HL-60 (cell line): ENCODE measurements at regions not wholly inside any gene's neighbourhood (a gene's known extent, or its start where the extent isn't known, plus 50 kb on each side); places are given as distances from the start of the nearest gene placed in this dataset.

Experiments used
- DNase-seq, 2 experiments: peaks; one replicate each; pipeline ENCODE4 v3.0.0-alpha.2; 2010 to 2020; ENCODE audit warnings: low read depth in 1 of 2, low spot score in 1 of 2
- H3K27ac ChIP-seq: fragments of 250-450 bp; sonication (Bioruptor Pico); replicated peaks from 2 replicates; pipeline ENCODE4 v1.5.1; 2020; ENCODE audit warnings: mild to moderate bottlenecking, moderate library complexity
- H3K27me3 ChIP-seq: fragments of 250-450 bp; sonication (Bioruptor Pico); 2 replicates; pipeline ENCODE4 v1.5.1; 2021; ENCODE audit warnings: mild to moderate bottlenecking, moderate library complexity; ENCODE audit not compliant: insufficient read depth, poor library complexity, severe bottlenecking
- H3K4me3 ChIP-seq: replicated peaks from 2 replicates; pipeline ENCODE4 v1.5.1; 2011; ENCODE audit warnings: mild to moderate bottlenecking, control low read depth, low read length; ENCODE audit not compliant: insufficient read depth
- GABPA ChIP-seq: IDR thresholded peaks from 2 replicates; pipeline ENCODE4 v1.6.1; 2012; ENCODE audit warnings: low read depth
- POLR2AphosphoS5 ChIP-seq: IDR thresholded peaks from 2 replicates; pipeline ENCODE4 v1.6.1; 2012; ENCODE audit warnings: low read depth
- SPI1 ChIP-seq: IDR thresholded peaks from 2 replicates; pipeline ENCODE4 v1.6.1; 2012; ENCODE audit warnings: low read depth, mild to moderate bottlenecking, borderline replicate concordance
- TF ChIP-seq, protein P1 (sequence below): IDR thresholded peaks from 2 replicates; pipeline ENCODE4 v1.6.1; 2012; ENCODE audit warnings: low read depth; ENCODE audit not compliant: insufficient replicate concordance
- TF ChIP-seq, protein P2 (sequence below): IDR thresholded peaks from one replicate; pipeline ENCODE4 v1.5.1; 2011; ENCODE audit warnings: low read length, control low read depth, inconsistent platforms; ENCODE audit not compliant: insufficient read depth

DNA sequence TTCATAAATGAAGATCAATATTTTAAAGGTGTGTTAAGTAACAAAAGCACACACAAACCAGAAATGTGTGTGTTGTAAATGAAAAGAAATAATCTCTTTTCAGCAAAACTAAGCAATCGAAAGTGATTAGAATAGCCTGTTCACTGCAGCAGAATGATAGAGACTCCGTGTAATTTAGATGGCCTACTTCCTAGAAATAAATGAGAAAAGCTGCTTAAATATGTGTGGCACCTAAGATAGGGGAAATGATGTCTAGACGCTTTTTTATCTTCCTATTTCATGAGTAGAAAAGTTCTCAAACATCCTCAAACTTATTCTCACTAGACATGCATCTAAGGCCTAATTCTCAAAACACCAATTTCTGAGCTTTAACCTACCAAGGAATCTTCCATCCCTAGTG lies 124.7 kb upstream of the BRINP3 start:
- DNase-seq: no peak
- Histone ChIP-seq H3K27me3 (no peaks in the 10 kb centered on the region), H3K27ac (no peak overlapping the region), H3K4me3 (no peak overlapping the region)
- TF ChIP-seq SPI1: no peak
- TF ChIP-seq GABPA: no peak
- TF ChIP-seq, protein P1, sequence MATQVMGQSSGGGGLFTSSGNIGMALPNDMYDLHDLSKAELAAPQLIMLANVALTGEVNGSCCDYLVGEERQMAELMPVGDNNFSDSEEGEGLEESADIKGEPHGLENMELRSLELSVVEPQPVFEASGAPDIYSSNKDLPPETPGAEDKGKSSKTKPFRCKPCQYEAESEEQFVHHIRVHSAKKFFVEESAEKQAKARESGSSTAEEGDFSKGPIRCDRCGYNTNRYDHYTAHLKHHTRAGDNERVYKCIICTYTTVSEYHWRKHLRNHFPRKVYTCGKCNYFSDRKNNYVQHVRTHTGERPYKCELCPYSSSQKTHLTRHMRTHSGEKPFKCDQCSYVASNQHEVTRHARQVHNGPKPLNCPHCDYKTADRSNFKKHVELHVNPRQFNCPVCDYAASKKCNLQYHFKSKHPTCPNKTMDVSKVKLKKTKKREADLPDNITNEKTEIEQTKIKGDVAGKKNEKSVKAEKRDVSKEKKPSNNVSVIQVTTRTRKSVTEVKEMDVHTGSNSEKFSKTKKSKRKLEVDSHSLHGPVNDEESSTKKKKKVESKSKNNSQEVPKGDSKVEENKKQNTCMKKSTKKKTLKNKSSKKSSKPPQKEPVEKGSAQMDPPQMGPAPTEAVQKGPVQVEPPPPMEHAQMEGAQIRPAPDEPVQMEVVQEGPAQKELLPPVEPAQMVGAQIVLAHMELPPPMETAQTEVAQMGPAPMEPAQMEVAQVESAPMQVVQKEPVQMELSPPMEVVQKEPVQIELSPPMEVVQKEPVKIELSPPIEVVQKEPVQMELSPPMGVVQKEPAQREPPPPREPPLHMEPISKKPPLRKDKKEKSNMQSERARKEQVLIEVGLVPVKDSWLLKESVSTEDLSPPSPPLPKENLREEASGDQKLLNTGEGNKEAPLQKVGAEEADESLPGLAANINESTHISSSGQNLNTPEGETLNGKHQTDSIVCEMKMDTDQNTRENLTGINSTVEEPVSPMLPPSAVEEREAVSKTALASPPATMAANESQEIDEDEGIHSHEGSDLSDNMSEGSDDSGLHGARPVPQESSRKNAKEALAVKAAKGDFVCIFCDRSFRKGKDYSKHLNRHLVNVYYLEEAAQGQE: no peak
- no peak for TF ChIP-seq POLR2AphosphoS5
- TF ChIP-seq, protein P2, sequence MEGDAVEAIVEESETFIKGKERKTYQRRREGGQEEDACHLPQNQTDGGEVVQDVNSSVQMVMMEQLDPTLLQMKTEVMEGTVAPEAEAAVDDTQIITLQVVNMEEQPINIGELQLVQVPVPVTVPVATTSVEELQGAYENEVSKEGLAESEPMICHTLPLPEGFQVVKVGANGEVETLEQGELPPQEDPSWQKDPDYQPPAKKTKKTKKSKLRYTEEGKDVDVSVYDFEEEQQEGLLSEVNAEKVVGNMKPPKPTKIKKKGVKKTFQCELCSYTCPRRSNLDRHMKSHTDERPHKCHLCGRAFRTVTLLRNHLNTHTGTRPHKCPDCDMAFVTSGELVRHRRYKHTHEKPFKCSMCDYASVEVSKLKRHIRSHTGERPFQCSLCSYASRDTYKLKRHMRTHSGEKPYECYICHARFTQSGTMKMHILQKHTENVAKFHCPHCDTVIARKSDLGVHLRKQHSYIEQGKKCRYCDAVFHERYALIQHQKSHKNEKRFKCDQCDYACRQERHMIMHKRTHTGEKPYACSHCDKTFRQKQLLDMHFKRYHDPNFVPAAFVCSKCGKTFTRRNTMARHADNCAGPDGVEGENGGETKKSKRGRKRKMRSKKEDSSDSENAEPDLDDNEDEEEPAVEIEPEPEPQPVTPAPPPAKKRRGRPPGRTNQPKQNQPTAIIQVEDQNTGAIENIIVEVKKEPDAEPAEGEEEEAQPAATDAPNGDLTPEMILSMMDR: no peak

DNA sequence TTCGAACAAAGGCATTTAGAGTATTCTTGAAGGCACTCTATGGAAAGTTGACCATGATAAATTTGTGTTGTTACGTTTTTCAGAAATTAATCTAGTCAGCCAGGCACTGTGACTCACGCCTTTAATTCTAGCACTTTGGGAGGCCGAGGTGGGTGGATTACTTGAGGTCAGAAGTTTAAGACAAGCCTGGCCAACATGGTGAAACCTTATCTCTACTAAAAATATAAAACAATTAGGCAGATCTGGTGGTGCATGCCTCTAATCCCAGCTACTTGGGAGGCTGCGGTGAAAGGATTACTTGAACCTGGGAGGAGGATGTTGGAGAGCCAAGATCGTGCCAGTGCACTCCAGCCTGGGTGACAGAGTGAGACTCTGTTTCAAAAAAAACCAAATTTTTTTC lies 130.6 kb upstream of the BRINP3 start:
- TF ChIP-seq POLR2AphosphoS5 (no peak), GABPA (no peak), SPI1 (no peak)
- TF ChIP-seq, protein P2: no peak
- TF ChIP-seq, protein P1: no peak
- no peaks in the 10 kb centered on the region for H3K27me3 ChIP-seq
- H3K27ac ChIP-seq: no peak overlapping the region
- no peak for DNase-seq
- H3K4me3 ChIP-seq: no peak overlapping the region

DNA sequence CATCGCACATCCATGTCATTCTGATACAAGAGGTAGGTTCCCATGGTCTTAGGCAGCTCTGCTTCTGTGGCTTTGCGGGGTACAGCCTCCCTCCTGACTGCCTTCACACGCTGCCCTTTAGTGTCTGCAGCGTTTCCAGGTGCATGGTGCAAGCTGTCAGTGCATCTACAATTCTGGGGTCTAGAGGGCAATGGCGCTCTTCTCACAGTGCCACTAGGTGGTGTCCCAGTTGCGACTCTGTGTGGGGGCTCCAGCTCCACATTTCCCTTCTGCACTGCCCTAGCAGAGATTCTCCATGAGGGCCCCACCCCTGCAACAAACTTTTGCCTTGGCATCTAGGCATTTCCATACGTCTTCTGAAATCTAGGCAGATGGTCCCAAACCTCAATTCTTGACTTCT lies 138.2 kb upstream of the BRINP3 start:
- DNase-seq: no peak
- no peak for TF ChIP-seq POLR2AphosphoS5
- TF ChIP-seq, protein P1: no peak
- no peak for TF ChIP-seq SPI1
- TF ChIP-seq, protein P2: no peak
- no peak for TF ChIP-seq GABPA
- H3K4me3 ChIP-seq: no peak overlapping the region
- no peaks in the 10 kb centered on the region for H3K27me3 ChIP-seq
- no peak overlapping the region for H3K27ac ChIP-seq
